HG02943 (cell line): ENCODE measurements at regions not wholly inside any gene's neighbourhood (a gene's known extent, or its start where the extent isn't known, plus 50 kb on each side); places are given as distances from the start of the nearest gene placed in this dataset.
"Not testable (repeated sequence)": the region's sequence is repeated elsewhere in the genome, so short reads cannot be mapped to it uniquely, and the experiment has no call there.

Source experiments
- ATAC-seq: cut with Tn5 transposase; IDR thresholded peaks from one replicate; pipeline ENCODE4 v1.9.1; 2021; ENCODE audit warnings: mild to moderate bottlenecking, low read depth, moderate library complexity; ENCODE audit not compliant: unreplicated experiment

GRCh38 chr2:146417942-146418341, 1426.9 kb upstream of the ACVR2A start:
- ATAC-seq: no peak

GRCh38 chr2:146415291-146415690, 1429.5 kb upstream of the ACVR2A start:
- no peak for ATAC-seq

- ATAC-seq: no peak
Observed at GRCh38 chr2:146414456-146414855, 1430.4 kb upstream of the ACVR2A start.

GRCh38 chr2:146413086-146413610, 1431.7 kb upstream of the ACVR2A start:
- no peak for ATAC-seq

GRCh38 chr2:146412625-146413024, 1432.2 kb upstream of the ACVR2A start:
- ATAC-seq: no peak

- not testable (repeated sequence) for ATAC-seq
Observed at GRCh38 chr2:146405402-146406309, 1439.2 kb upstream of the ACVR2A start.

GRCh38 chr2:146403546-146404160, 1441.2 kb upstream of the ACVR2A start:
- ATAC-seq: not testable (repeated sequence)

GRCh38 chr2:146392631-146393030, 1452.2 kb upstream of the ACVR2A start:
- ATAC-seq: no peak

- ATAC-seq: no peak
Observed at GRCh38 chr2:146392186-146392585, 1452.6 kb upstream of the ACVR2A start.

- ATAC-seq: no peak
Observed at GRCh38 chr2:146388757-146389156, 1456.1 kb upstream of the ACVR2A start.

- no peak for ATAC-seq
Observed at GRCh38 chr2:146386096-146386495, 1458.7 kb upstream of the ACVR2A start.

GRCh38 chr2:146385031-146385430, 1459.8 kb upstream of the ACVR2A start:
- ATAC-seq: peak; percentile 66

- no peak for ATAC-seq
Observed at GRCh38 chr2:146376511-146377064, 1468.2 kb upstream of the ACVR2A start.

GRCh38 chr2:146374505-146374904, 1470.3 kb upstream of the ACVR2A start:
- no peak for ATAC-seq

GRCh38 chr2:146371364-146371763, 1473.5 kb upstream of the ACVR2A start:
- not testable (repeated sequence) for ATAC-seq

- ATAC-seq: no peak
Observed at GRCh38 chr2:146370826-146371225, 1474.0 kb upstream of the ACVR2A start.

GRCh38 chr2:146366276-146366675, 1478.6 kb upstream of the ACVR2A start:
- ATAC-seq: no peak

- ATAC-seq: no peak
Observed at GRCh38 chr2:146365041-146365440, 1479.8 kb upstream of the ACVR2A start.

GRCh38 chr2:146363731-146364130, 1481.1 kb upstream of the ACVR2A start:
- no peak for ATAC-seq

GRCh38 chr2:146351689-146352088, 1493.1 kb upstream of the ACVR2A start:
- ATAC-seq: no peak

- no peak for ATAC-seq
Observed at GRCh38 chr2:146349334-146349733, 1495.5 kb upstream of the ACVR2A start.
